Endothelial cell of umbilical vein (primary cell): ENCODE measurements at regions not wholly inside any gene's neighbourhood (a gene's known extent, or its start where the extent isn't known, plus 50 kb on each side); places are given as distances from the start of the nearest gene placed in this dataset.

Experiments used
- BruUV-seq: library from RNA; stranded (reverse); fragments of 400-500 nt; replicated peaks from 2 replicates; lab custom pipeline; 2021; lab: Mats Ljungman, UMichigan
- CTCF ChIA-PET: fragments of 300-600, 350-600 bp; sonication (Branson Sonifier 250); formaldehyde crosslinking; loops from one replicate; lab custom pipeline; 2021; ENCODE audit warnings: antibody characterized with exemption, inconsistent platforms; lab: Charles Lee
- POLR2A ChIA-PET: fragments of 300-600, 350-600 bp; sonication (Branson Sonifier 250); formaldehyde crosslinking; loops from one replicate; lab custom pipeline; 2021; ENCODE audit warnings: antibody characterized with exemption, inconsistent platforms; lab: Charles Lee
- DNase-seq: peaks from one replicate; pipeline ENCODE4 v3.0.0-alpha.2; 2011; ENCODE audit warnings: low read depth, low spot score
- FAIRE-seq: peaks from 2 replicates; lab custom pipeline; 2011; peaks lifted over from hg19 to GRCh38; lab: Jason Lieb, UNC
- H2AFZ ChIP-seq: 2 replicates; pipeline ENCODE4 v1.6.0; 2012; ENCODE audit warnings: low read depth, low read length, control low read depth, inconsistent platforms
- H3K27ac ChIP-seq: 2 replicates; pipeline ENCODE4 v1.5.1; 2011; ENCODE audit warnings: low read depth, mild to moderate bottlenecking, control low read depth, low read length, moderate library complexity; ENCODE audit not compliant: insufficient read depth
- H3K27me3 ChIP-seq, 2 experiments: 2 replicates each; pipeline versions ENCODE4 v1.6.0 to v1.6.1; 2011; ENCODE audit warnings: low read length in 2 of 2, mixed read lengths in 1 of 2; ENCODE audit not compliant: control insufficient read depth in 2 of 2, insufficient read depth in 2 of 2
- H3K36me3 ChIP-seq, 2 experiments: 2 replicates in 1 of 2; 3 replicates in 1 of 2; pipeline ENCODE4 v1.5.1; 2011; ENCODE audit warnings: low read length in 2 of 2, mild to moderate bottlenecking in 1 of 2, moderate library complexity in 1 of 2; ENCODE audit not compliant: control insufficient read depth in 2 of 2, insufficient read depth in 2 of 2; ENCODE audit errors: extremely low read depth in 1 of 2
- H3K4me1 ChIP-seq: 3 replicates; pipeline ENCODE4 v1.5.1; 2011; ENCODE audit warnings: mild to moderate bottlenecking, low read length; ENCODE audit not compliant: control insufficient read depth, insufficient read depth; ENCODE audit errors: extremely low read depth
- H3K4me2 ChIP-seq: 2 replicates; pipeline ENCODE4 v1.6.1; 2011; ENCODE audit warnings: low read length, control low read depth, mixed read lengths; ENCODE audit not compliant: insufficient read depth
- H3K4me3 ChIP-seq, 3 experiments: fragments of 200-600 bp in 1 of 3; sonication (generic), shearing (Covaris generic) in 1 of 3; replicated peaks in 1 of 3; 2 replicates each; pipeline ENCODE4 v1.5.1; 2011 to 2016; ENCODE audit warnings: control low read depth in 3 of 3, low read length in 3 of 3, mild to moderate bottlenecking in 2 of 3, inconsistent platforms in 1 of 3, low read depth in 1 of 3, moderate library complexity in 1 of 3; ENCODE audit not compliant: insufficient read depth in 1 of 3
- H3K79me2 ChIP-seq: 2 replicates; pipeline ENCODE4 v1.6.0; 2012; ENCODE audit warnings: low read length, inconsistent platforms; ENCODE audit not compliant: control insufficient read depth, insufficient read depth
- H3K9ac ChIP-seq: replicated peaks from 2 replicates; pipeline ENCODE3; 2011; ENCODE audit warnings: low read length, control low read depth; ENCODE audit not compliant: insufficient read depth; ENCODE audit errors: extremely low read depth
- H3K9me1 ChIP-seq: replicated peaks from 3 replicates; pipeline ENCODE4 v1.6.0; 2011; ENCODE audit warnings: mild to moderate bottlenecking, low read length; ENCODE audit not compliant: control insufficient read depth, insufficient read depth; ENCODE audit errors: extremely low read depth
- H3K9me3 ChIP-seq: replicated peaks from 2 replicates; pipeline ENCODE4 v1.5.1; 2012; ENCODE audit warnings: low read length, inconsistent platforms; ENCODE audit not compliant: control insufficient read depth, insufficient read depth
- H4K20me1 ChIP-seq: replicated peaks from 2 replicates; pipeline ENCODE3; 2011; ENCODE audit warnings: mild to moderate bottlenecking, low read length; ENCODE audit not compliant: control insufficient read depth, insufficient read depth; ENCODE audit errors: extremely low read depth
- CTCF ChIP-seq, 2 donors: IDR thresholded peaks; 1 replicate in 1 of 2; 2 replicates in 1 of 2; pipeline ENCODE4 v1.5.1; 2011; ENCODE audit warnings: low read length in 2 of 2, mild to moderate bottlenecking in 2 of 2, moderate library complexity in 2 of 2, control low read depth in 1 of 2, inconsistent platforms in 1 of 2, low read depth in 1 of 2; ENCODE audit not compliant: insufficient read depth in 1 of 2; ENCODE audit errors: extremely low read depth in 1 of 2
- EZH2 ChIP-seq: IDR thresholded peaks from 2 replicates; pipeline ENCODE4 v1.6.1; 2012; ENCODE audit warnings: borderline replicate concordance, low read depth, mild to moderate bottlenecking, moderate library complexity, low read length, inconsistent platforms; ENCODE audit not compliant: severe bottlenecking
- FOS ChIP-seq: IDR thresholded peaks from 2 replicates; pipeline ENCODE4 v1.6.1; 2011; ENCODE audit warnings: mild to moderate bottlenecking, low read length, moderate library complexity, borderline replicate concordance; ENCODE audit not compliant: insufficient read depth
- GATA2 ChIP-seq: IDR thresholded peaks from 2 replicates; pipeline ENCODE4 v1.7.0; 2011; ENCODE audit warnings: low read depth, mild to moderate bottlenecking, moderate library complexity, mixed read lengths, low read length; ENCODE audit not compliant: insufficient read length, insufficient read depth
- JUN ChIP-seq: IDR thresholded peaks from 2 replicates; pipeline ENCODE4 v1.6.1; 2011; ENCODE audit warnings: borderline replicate concordance, low read depth; ENCODE audit not compliant: insufficient read length, insufficient read depth
- MYC ChIP-seq: IDR thresholded peaks from one replicate; pipeline ENCODE4 v1.6.1; 2011; ENCODE audit warnings: mild to moderate bottlenecking, low read depth, low read length
- POLR2A ChIP-seq: IDR thresholded peaks from 2 replicates; pipeline ENCODE4 v1.6.1; 2012; ENCODE audit warnings: low read depth, mild to moderate bottlenecking, control low read depth, low read length
- POLR2AphosphoS5 ChIP-seq: IDR thresholded peaks from 2 replicates; pipeline ENCODE4 v1.6.1; 2012; ENCODE audit warnings: low read depth, mild to moderate bottlenecking, control low read depth, low read length, moderate library complexity; ENCODE audit not compliant: insufficient read depth
- dilution Hi-C: fragments of 300-500 bp; cut with MboI; formaldehyde crosslinking; loops from one replicate; pipeline ENCODE4 v1.15.0; 2019; ENCODE audit warnings: low sequenced_read_pairs; ENCODE audit not compliant: extremely low pct_ligation_motif_present
- intact Hi-C: fragments of 100-400 bp; cut with micrococcal nuclease; formaldehyde crosslinking; loops from one replicate; pipeline ENCODE4 v1.10.0; 2022
- TF ChIP-seq, protein P1 (sequence below): IDR thresholded peaks from 2 replicates; pipeline ENCODE4 v1.6.1; 2011; ENCODE audit not compliant: insufficient read depth, insufficient read length

DNA sequence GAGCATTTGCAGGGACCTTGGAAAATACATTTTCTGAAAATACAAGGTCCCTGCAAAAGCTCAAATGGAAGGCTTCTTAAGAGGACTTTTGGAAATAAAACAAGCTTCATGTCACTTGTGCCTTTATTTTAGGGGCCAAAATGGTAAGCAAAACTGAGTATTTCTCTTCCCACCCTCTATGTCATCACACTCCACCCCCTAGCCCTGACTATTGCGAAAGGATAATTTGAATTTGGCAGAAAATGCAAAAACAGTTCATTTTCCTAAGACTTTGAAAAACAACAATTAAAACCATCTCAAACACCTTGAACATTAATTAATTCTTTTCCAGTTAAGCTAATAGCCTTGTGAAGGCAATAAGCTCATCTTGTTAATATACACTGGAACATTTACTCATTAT lies 201.7 kb downstream of the TM2D1 start:
- DNase-seq (no peak), FAIRE-seq (no peak)
- Histone ChIP-seq H3K9me1 (no peaks in the 10 kb centered on the region), H3K4me3 (no peak overlapping the region), H4K20me1 (no peaks in the 10 kb centered on the region), H3K79me2 (no peaks in the 10 kb centered on the region), H3K36me3 (no peaks in the 10 kb centered on the region), H3K27me3 (no peaks in the 10 kb centered on the region), H2AFZ (no peak overlapping the region), H3K27ac (no peak overlapping the region), H3K9me3 (no peaks in the 10 kb centered on the region), H3K9ac (no peak overlapping the region), H3K4me2 (no peak overlapping the region), H3K4me1 (no peaks in the 10 kb centered on the region)
- ChIA-PET POLR2A (no interaction called here), CTCF (interaction anchor here (1.5 kb wide), 1 partner anchor 330 kb away, joined by 4 read pairs; no protein-coding TSS in a partner anchor)
- no TSS peak for BruUV-seq
- TF ChIP-seq FOS (no peak), POLR2A (no peak), JUN (no peak), GATA2 (no peak), CTCF (IDR thresholded peaks at IDR 0.05; ENCODE audit: extremely low read depth in 1 of 2, insufficient read depth in 1 of 2, low read depth in 1 of 2, low read length in 2 of 2) (no peak), POLR2AphosphoS5 (no peak), EZH2 (no peak), MYC (no peak)
- TF ChIP-seq, protein P1, sequence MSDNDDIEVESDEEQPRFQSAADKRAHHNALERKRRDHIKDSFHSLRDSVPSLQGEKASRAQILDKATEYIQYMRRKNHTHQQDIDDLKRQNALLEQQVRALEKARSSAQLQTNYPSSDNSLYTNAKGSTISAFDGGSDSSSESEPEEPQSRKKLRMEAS: no peak
- intact Hi-C loops (no loop called here), dilution Hi-C loops (no loop called here)
